ENCODE measurements at regions not wholly inside any gene's neighbourhood (a gene's known extent, or its start where the extent isn't known, plus 50 kb on each side); places are given as distances from the start of the nearest gene placed in this dataset.
A peak's percentile ranks its signal among the peaks of the same experiment; 100 is the strongest.

GRCh38 chr5:19319252-19319651 lies 668.7 kb downstream of the CDH18 start:
- H3K27ac ChIP-seq (ENCODE audit: extremely low read depth, low read depth, low read length), result no peak overlapping the region
- 24% methylated on average over 1 of the region's 1 CpG for WGBS (ENCODE audit: insufficient coverage, low coverage, missing lambda C conversion rate)
- intact Hi-C loops (cut with micrococcal nuclease), result no loop called here
- no peaks in the 10 kb centered on the region for H3K79me2 ChIP-seq (ENCODE audit: control insufficient read depth, insufficient read depth, low read length)
- no peaks in the 10 kb centered on the region for H4K20me1 ChIP-seq (replicated peaks; ENCODE audit: control insufficient read depth, insufficient read depth, low read length)
- H3K4me2 ChIP-seq (ENCODE audit: insufficient read depth, low read length), result no peak overlapping the region
- H3K4me3 ChIP-seq, result no peak overlapping the region
- no peaks in the 10 kb centered on the region for H3K36me3 ChIP-seq (ENCODE audit: control insufficient read depth, insufficient read depth, low read length)
- no peak overlapping the region for H2AFZ ChIP-seq (ENCODE audit: low read depth, low read length)
- FAIRE-seq (no peak), DNase-seq (ENCODE audit: extremely low read depth in 1 of 4, low spot score in 3 of 4) (no peak), ATAC-seq (no peak)
- no TSS peak for BruUV-seq (replicated peaks)
- no peak overlapping the region for H3K9ac ChIP-seq (ENCODE audit: insufficient read depth in 1 of 2, low read depth in 2 of 2, low read length in 2 of 2)
- TF ChIP-seq CEBPB (tag; IDR thresholded peaks at IDR 0.05), result peak; percentile 49; the same call in 1 of the 2 replicates
- no peak for TF ChIP-seq RB1 (IDR thresholded peaks at IDR 0.05; ENCODE audit: low read depth)
- TF ChIP-seq CEBPG (CRISPR knock-in tag; IDR thresholded peaks at IDR 0.05), result no peak
- peak in 1 of 2 experiments; percentile 66; a peak in 2 of 4 replicates for TF ChIP-seq CEBPG (tag; conservative IDR thresholded peaks at IDR 0.05 in 1 of 2, IDR thresholded peaks at IDR 0.05 in 1 of 2)
- no peaks in the 10 kb centered on the region for H3K9me3 ChIP-seq (replicated peaks; ENCODE audit: control insufficient read depth, insufficient read depth, low read depth, low read length)
- H3K4me1 ChIP-seq (replicated peaks in 1 of 2; ENCODE audit: control insufficient read depth in 2 of 2, insufficient read depth in 2 of 2, low read length in 2 of 2), result no peaks in the 10 kb centered on the region
- ChIA-PET CTCF (ENCODE audit: low intra/inter-chr PET ratio) (no interaction called here), POLR2A (no interaction called here)
- no peaks in the 10 kb centered on the region for H3K9me1 ChIP-seq (ENCODE audit: control insufficient read depth, insufficient read depth, low read length)
- in situ Hi-C loops (cut with MboI), result no loop called here
- H3K27me3 ChIP-seq (ENCODE audit: control insufficient read depth in 2 of 2, insufficient read depth in 2 of 2, low read length in 2 of 2), result no peaks in the 10 kb centered on the region

- no peak overlapping the region for H3K27ac ChIP-seq (ENCODE audit: extremely low read depth, low read depth, low read length)
- H3K9ac ChIP-seq (ENCODE audit: insufficient read depth in 1 of 2, low read depth in 2 of 2, low read length in 2 of 2), result no peak overlapping the region
- CTCF ChIA-PET (ENCODE audit: low intra/inter-chr PET ratio), result no interaction called here
- POLR2A ChIA-PET, result interaction anchor here (1.1 kb wide), 1 partner anchor 15 kb away, joined by 3 read pairs; no protein-coding TSS in a partner anchor
- no peak overlapping the region for H3K4me2 ChIP-seq (ENCODE audit: insufficient read depth, low read length)
- no peaks in the 10 kb centered on the region for H3K79me2 ChIP-seq (ENCODE audit: control insufficient read depth, insufficient read depth, low read length)
- intact Hi-C loops (cut with micrococcal nuclease) (no loop called here), in situ Hi-C loops (cut with MboI) (no loop called here)
- H2AFZ ChIP-seq (ENCODE audit: low read depth, low read length), result peak overlapping the region; percentile 21; the same call in 1 of the 2 replicates
- no peaks in the 10 kb centered on the region for H3K27me3 ChIP-seq (ENCODE audit: control insufficient read depth in 2 of 2, insufficient read depth in 2 of 2, low read length in 2 of 2)
- 6% methylated on average over 4 of the region's 4 CpGs for WGBS (ENCODE audit: insufficient coverage, low coverage, missing lambda C conversion rate)
- ATAC-seq, result peak; percentile 80
- H3K36me3 ChIP-seq (ENCODE audit: control insufficient read depth, insufficient read depth, low read length), result no peaks in the 10 kb centered on the region
- no peaks in the 10 kb centered on the region for H4K20me1 ChIP-seq (replicated peaks; ENCODE audit: control insufficient read depth, insufficient read depth, low read length)
- FAIRE-seq, result peak; percentile 76
- BruUV-seq (replicated peaks), result no TSS peak
- no peaks in the 10 kb centered on the region for H3K9me3 ChIP-seq (replicated peaks; ENCODE audit: control insufficient read depth, insufficient read depth, low read depth, low read length)
- DNase-seq (ENCODE audit: extremely low read depth in 1 of 4, low spot score in 3 of 4), result peak in 2 of 4 experiments; percentile 19 to 49
- H3K4me1 ChIP-seq (replicated peaks in 1 of 2; ENCODE audit: control insufficient read depth in 2 of 2, insufficient read depth in 2 of 2, low read length in 2 of 2), result no peaks in the 10 kb centered on the region
- no peak overlapping the region for H3K4me3 ChIP-seq
- H3K9me1 ChIP-seq (ENCODE audit: control insufficient read depth, insufficient read depth, low read length), result no peaks in the 10 kb centered on the region
- TF ChIP-seq CEBPB (tag; IDR thresholded peaks at IDR 0.05) (no peak), BRD4 (IDR thresholded peaks at IDR 0.05) (no peak), C11orf30 (IDR thresholded peaks at IDR 0.05; ENCODE audit: low read depth) (peak; percentile 76), MAFG (tag; conservative IDR thresholded peaks at IDR 0.05) (peak; percentile 91), ESRRB (CRISPR knock-in tag; IDR thresholded peaks at IDR 0.05; ENCODE audit: borderline replicate concordance) (no peak), HDAC1 (IDR thresholded peaks at IDR 0.05) (no peak), ZNF316 (IDR thresholded peaks at IDR 0.05) (peak; percentile 88), NFE2L1 (tag; IDR thresholded peaks at IDR 0.05; ENCODE audit: borderline replicate concordance, low read depth) (peak; percentile 33; the same call in 1 of the 2 replicates), JUND (IDR thresholded peaks at IDR 0.05; ENCODE audit: borderline replicate concordance, low read depth, low read length) (no peak), JUND (tag; IDR thresholded peaks at IDR 0.05; ENCODE audit: borderline replicate concordance, low read depth, low read length) (peak; percentile 25; the same call in 1 of the 3 replicates), MAFF (IDR thresholded peaks at IDR 0.05; ENCODE audit: low read length) (peak; percentile 62), GTF2F1 (IDR thresholded peaks at IDR 0.05; ENCODE audit: low read depth, low read length) (no peak), OTX1 (CRISPR knock-in tag; IDR thresholded peaks at IDR 0.05) (no peak), NCOA4 (IDR thresholded peaks at IDR 0.05; ENCODE audit: partially characterized antibody) (no peak)
Measured at GRCh38 chr5:19322716-19323485, 665.1 kb downstream of the CDH18 start.
